Tibial nerve (tissue), 4 donors: ENCODE measurements at regions not wholly inside any gene's neighbourhood (a gene's known extent, or its start where the extent isn't known, plus 50 kb on each side); places are given as distances from the start of the nearest gene placed in this dataset.

Source experiments
- DNase-seq, 2 donors: peaks; one replicate each; pipeline ENCODE4 v3.0.0-alpha.2; 2019; ENCODE audit warnings: low spot score in 2 of 2
- H3K27ac ChIP-seq, 4 donors: fragments of 200-600 bp; sonication (generic) in 3 of 4; one replicate each; pipeline ENCODE4 v1.5.1; 2017 to 2019; ENCODE audit warnings: mild to moderate bottlenecking in 1 of 4
- H3K27me3 ChIP-seq, 2 donors: fragments of 200-600 bp; sonication (generic) in 1 of 2; one replicate each; pipeline versions ENCODE4 v1.5.1 to v1.6.0; 2017 to 2019
- H3K36me3 ChIP-seq, 3 donors: fragments of 200-600 bp; sonication (generic); one replicate each; pipeline ENCODE4 v1.5.1; 2018 to 2019
- H3K4me1 ChIP-seq, 4 donors: fragments of 200-600 bp; sonication (generic) in 3 of 4; one replicate each; pipeline ENCODE4 v1.5.1; 2017 to 2019
- H3K4me3 ChIP-seq, 4 donors: fragments of 200-600 bp; sonication (generic) in 3 of 4; one replicate each; pipeline ENCODE4 v1.5.1; 2017 to 2019; ENCODE audit warnings: mild to moderate bottlenecking in 1 of 4, moderate library complexity in 1 of 4
- H3K9me3 ChIP-seq, 4 donors: fragments of 200-600 bp; sonication (generic) in 3 of 4; one replicate each; pipeline ENCODE4 v1.5.1; 2017 to 2019
- EP300 ChIP-seq, 2 donors: sonication (generic); formaldehyde crosslinking; IDR thresholded peaks; one replicate each; pipeline ENCODE4 v1.6.1; 2017; ENCODE audit warnings: antibody characterized with exemption in 2 of 2, mild to moderate bottlenecking in 1 of 2
- POLR2A ChIP-seq, 2 donors: fragments of 450-650 bp; IDR thresholded peaks; one replicate each; pipeline ENCODE4 v1.6.1; 2017; ENCODE audit warnings: antibody characterized with exemption in 2 of 2, mild to moderate bottlenecking in 2 of 2, moderate library complexity in 2 of 2
- WGBS, 2 donors: methylation state at CpG; one replicate each; pipeline ENCODE4 v1.1.5; 2018; 5-methylcytosine and 5-hydroxymethylcytosine counted together
- TF ChIP-seq, protein P1 (sequence below), 5 experiments: fragments of 200-600 bp in 3 of 5; fragments of 450-650 bp in 2 of 5; sonication (generic) in 3 of 5; IDR thresholded peaks; one replicate each; pipeline ENCODE4 v1.5.1; 2016 to 2019; ENCODE audit warnings: antibody characterized with exemption in 5 of 5, mild to moderate bottlenecking in 3 of 5, moderate library complexity in 2 of 5

DNA sequence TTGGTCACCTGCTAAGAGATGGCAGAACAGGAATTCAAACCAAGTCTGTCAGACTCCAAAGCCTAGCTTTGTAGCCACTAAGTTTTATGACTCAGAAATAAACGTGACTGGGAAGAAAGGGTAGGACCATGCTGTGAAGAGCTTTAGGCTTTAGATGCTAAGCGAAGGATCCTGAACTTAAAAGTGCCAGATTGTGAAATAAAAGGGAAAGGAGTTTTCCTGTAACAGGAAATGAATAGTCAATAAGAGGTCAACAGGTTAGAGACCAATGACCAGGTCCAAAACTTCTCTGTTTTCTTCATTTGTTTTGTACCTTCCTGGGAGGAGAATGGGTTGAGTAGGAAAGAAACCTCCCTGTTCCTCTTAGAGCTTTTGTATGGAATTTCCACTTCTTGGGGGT, 98.8 kb upstream of the EOLA2 start:
- WGBS, 2 donors = 34 to 45% methylated on average over 2 of the region's 2 CpGs
- Histone ChIP-seq H3K27me3 (no peaks in the 10 kb centered on the region), H3K36me3 (no peaks in the 10 kb centered on the region), H3K4me1 (no peaks in the 10 kb centered on the region), H3K4me3 (no peak overlapping the region), H3K27ac (no peak overlapping the region), H3K9me3 (peaks cover 0 to 3% (median 0%) of the 10 kb centered on the region in 4 donors)
- DNase-seq = no peak
- TF ChIP-seq, protein P1, sequence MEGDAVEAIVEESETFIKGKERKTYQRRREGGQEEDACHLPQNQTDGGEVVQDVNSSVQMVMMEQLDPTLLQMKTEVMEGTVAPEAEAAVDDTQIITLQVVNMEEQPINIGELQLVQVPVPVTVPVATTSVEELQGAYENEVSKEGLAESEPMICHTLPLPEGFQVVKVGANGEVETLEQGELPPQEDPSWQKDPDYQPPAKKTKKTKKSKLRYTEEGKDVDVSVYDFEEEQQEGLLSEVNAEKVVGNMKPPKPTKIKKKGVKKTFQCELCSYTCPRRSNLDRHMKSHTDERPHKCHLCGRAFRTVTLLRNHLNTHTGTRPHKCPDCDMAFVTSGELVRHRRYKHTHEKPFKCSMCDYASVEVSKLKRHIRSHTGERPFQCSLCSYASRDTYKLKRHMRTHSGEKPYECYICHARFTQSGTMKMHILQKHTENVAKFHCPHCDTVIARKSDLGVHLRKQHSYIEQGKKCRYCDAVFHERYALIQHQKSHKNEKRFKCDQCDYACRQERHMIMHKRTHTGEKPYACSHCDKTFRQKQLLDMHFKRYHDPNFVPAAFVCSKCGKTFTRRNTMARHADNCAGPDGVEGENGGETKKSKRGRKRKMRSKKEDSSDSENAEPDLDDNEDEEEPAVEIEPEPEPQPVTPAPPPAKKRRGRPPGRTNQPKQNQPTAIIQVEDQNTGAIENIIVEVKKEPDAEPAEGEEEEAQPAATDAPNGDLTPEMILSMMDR (IDR thresholded peaks at IDR 0.05) = no peak
- TF ChIP-seq POLR2A (IDR thresholded peaks at IDR 0.05) (no peak), EP300 (IDR thresholded peaks at IDR 0.05) (no peak)

GRCh38 chrX:150038315-150038714, 100.0 kb upstream of the EOLA2 start:
- WGBS, 2 donors = 67 to 74% methylated on average over 2 to 3 of the region's 3 CpGs
- no peaks in the 10 kb centered on the region for H3K27me3 ChIP-seq
- H3K4me3 ChIP-seq = no peak overlapping the region
- no peaks in the 10 kb centered on the region for H3K36me3 ChIP-seq
- TF ChIP-seq POLR2A (IDR thresholded peaks at IDR 0.05) (no peak), EP300 (IDR thresholded peaks at IDR 0.05) (no peak)
- TF ChIP-seq, protein P1 (IDR thresholded peaks at IDR 0.05) = no peak
- peaks cover 0 to 3% (median 0%) of the 10 kb centered on the region in 4 donors for H3K9me3 ChIP-seq
- no peak overlapping the region for H3K27ac ChIP-seq
- H3K4me1 ChIP-seq = no peaks in the 10 kb centered on the region
- no peak for DNase-seq

DNA sequence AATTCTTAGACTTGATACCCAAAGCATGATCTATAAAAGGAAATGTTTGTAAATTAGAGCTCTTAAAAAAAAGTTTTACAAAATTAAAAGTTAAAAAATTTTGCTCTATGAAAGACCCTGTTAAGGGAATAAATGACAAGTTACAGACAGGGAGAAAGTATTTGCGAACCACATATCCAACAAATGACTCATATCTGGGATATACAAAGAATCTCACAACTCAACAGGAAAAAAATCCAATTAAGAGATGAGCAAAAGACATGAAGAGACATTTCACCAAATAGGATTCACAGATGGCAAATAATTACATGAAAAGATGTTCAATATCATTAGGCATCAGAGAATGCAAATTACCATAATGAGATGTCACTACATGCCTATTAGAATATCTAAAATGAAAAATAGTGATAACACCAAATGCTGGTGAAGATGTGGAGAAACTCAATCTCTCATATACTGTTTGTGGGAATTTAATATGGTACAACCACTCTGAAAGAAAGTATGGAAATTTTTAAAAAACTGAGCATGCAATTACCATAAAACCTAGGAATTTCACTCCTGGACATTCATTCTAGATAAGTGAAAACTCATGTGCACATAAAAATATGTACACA, 100.8 kb upstream of the EOLA2 start:
- 44 to 56% methylated on average over 1 of the region's 1 CpG for WGBS, 2 donors
- Histone ChIP-seq H3K27ac (no peak overlapping the region), H3K4me3 (no peak overlapping the region), H3K27me3 (no peaks in the 10 kb centered on the region), H3K4me1 (no peaks in the 10 kb centered on the region), H3K9me3 (peaks cover 0 to 3% (median 0%) of the 10 kb centered on the region in 4 donors), H3K36me3 (no peaks in the 10 kb centered on the region)
- TF ChIP-seq, protein P1 (IDR thresholded peaks at IDR 0.05) = no peak
- TF ChIP-seq EP300 (IDR thresholded peaks at IDR 0.05) = no peak
- TF ChIP-seq POLR2A (IDR thresholded peaks at IDR 0.05) = no peak
- DNase-seq = no peak

DNA sequence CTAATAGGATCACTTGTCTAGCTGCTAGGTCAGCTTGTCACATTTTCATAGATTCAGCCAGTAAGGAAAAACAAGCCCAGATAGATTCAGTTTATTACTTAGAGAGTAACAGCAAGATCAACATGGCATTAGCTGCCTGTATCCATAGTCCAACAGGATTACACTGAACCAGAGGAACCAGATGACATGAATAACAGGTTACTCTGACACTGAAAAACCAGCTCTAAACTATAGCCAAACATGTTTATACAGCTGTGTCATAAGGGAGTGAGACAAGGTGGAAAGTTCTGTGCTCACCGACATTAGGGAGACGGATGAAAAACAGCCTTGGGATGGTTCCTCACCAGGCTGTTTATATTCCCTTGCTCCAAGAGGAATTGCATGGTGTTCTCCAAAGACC, 102.9 kb upstream of the EOLA2 start:
- H3K4me1 ChIP-seq = no peaks in the 10 kb centered on the region
- no peaks in the 10 kb centered on the region for H3K9me3 ChIP-seq
- no peak overlapping the region for H3K4me3 ChIP-seq
- H3K36me3 ChIP-seq = no peaks in the 10 kb centered on the region
- no peak for DNase-seq
- no peaks in the 10 kb centered on the region for H3K27me3 ChIP-seq
- no peak overlapping the region for H3K27ac ChIP-seq
- WGBS, 2 donors = 83 to 92% methylated on average over 2 of the region's 2 CpGs
- TF ChIP-seq, protein P1 (IDR thresholded peaks at IDR 0.05) = no peak
- TF ChIP-seq EP300 (IDR thresholded peaks at IDR 0.05) (no peak), POLR2A (IDR thresholded peaks at IDR 0.05) (no peak)

DNA sequence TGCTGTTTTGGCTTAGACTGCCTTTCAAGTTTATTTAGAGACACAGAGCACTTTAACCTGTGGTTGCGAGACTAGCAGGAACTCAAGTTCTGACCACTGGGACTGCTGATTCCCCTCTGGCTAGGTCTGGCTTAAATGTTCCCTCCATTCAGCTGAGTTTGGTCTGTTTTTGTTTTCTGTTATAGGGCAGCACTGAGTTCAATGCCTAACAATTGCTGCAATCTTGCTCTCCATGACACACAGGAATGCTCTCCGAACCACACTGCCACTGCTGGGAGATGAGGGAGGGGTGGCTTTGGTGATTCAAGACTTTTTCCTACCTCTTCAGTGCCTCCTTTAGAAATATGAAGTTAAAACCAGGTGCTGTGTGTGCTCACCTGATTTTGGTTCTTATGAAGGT, 106.3 kb upstream of the EOLA2 start:
- H3K36me3 ChIP-seq = no peaks in the 10 kb centered on the region
- no peaks in the 10 kb centered on the region for H3K4me1 ChIP-seq
- 36 to 52% methylated on average over 1 to 2 of the region's 2 CpGs for WGBS, 2 donors
- no peak overlapping the region for H3K27ac ChIP-seq
- H3K27me3 ChIP-seq = no peaks in the 10 kb centered on the region
- H3K9me3 ChIP-seq = no peaks in the 10 kb centered on the region
- DNase-seq = no peak
- TF ChIP-seq EP300 (IDR thresholded peaks at IDR 0.05) (no peak), POLR2A (IDR thresholded peaks at IDR 0.05) (no peak)
- TF ChIP-seq, protein P1 (IDR thresholded peaks at IDR 0.05) = no peak
- no peak overlapping the region for H3K4me3 ChIP-seq
